GM18951 (cell line): ENCODE measurements at regions not wholly inside any gene's neighbourhood (a gene's known extent, or its start where the extent isn't known, plus 50 kb on each side); places are given as distances from the start of the nearest gene placed in this dataset.

Source experiments
- POLR2A ChIP-seq: IDR thresholded peaks from 4 replicates; pipeline ENCODE4 v1.6.1; 2011; ENCODE audit warnings: mild to moderate bottlenecking; ENCODE audit not compliant: insufficient read length, insufficient read depth; ENCODE audit errors: extremely low read depth
- in situ Hi-C: fragments of 300-500 bp; cut with MboI; formaldehyde crosslinking; loops from one replicate; pipeline ENCODE4 v1.12.0; 2022; ENCODE audit warnings: low sequenced_read_pairs, mixed read lengths, inconsistent platforms; ENCODE audit not compliant: unreplicated experiment

DNA sequence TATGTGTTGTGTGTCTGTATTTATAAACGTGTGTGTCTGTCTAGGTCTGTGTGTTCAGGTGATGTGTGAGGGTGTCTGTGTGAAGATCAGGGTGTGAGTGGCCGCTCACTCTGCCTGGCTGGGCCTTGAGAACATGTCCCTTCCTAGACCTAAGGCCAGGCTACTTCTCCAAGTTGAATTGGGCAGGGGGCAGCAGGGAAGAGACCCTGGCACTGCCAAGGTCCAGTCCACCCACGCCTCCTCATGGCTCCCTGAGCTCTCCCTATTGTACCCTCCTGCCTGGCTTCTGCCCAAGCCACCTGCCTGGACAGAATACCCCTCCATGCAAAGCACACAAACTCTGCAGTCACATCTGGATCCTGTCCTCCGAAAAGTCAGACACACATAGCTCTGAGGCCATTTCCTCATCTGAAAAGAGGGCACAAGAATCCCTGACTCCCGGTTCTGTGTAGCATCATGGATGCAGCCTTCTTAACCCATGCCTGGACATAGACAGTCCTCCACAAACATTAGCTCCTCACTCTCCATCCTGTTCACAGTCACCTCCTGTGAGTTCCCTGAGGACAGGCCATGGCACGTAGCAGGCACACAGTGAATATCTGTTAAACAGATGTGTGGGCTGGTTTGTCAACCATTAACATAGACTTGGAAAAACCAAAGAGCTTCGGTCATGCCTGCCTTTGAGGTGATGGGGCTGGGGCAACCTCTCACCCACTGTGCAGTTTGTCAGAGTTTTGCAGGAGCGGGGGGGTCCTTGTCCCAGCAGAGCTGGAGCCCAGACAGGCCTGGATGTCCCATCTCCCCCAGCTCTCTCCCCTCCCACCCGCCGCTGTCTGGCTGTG, 167.8 kb upstream of the MVB12B start:
- in situ Hi-C loops = no loop called here
- TF ChIP-seq POLR2A = no peak

DNA sequence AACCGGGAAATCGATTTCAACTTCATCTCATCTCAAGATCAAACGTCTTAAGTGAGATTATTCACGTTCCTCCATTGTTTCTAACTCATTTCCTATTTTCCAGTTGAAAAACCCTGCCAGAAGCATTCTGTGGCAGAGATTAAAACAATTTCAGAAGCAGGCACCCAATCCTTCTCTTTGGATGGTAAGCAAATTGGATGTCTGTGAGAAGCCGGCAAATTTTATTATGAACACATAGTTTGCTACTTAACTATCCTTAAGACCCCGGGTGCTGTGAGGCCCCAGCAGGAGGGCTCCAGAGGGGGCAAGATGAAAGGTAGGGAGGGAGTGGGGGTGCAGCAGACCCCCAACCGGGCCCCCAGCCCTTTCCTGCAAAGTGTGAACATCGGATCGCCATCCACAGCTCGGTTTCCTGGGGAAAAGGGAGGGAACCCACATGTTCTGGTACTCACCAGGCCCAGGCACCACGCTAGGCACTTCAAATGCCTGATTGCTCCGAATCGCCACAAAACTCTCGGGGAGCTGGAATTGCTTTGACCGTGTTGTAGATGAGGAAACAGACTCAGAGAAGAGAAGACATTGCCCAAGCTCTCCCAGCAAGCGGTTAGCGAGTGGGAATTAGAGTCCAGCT, 167.1 kb upstream of the MVB12B start:
- TF ChIP-seq POLR2A = no peak
- in situ Hi-C loops = no loop called here

DNA sequence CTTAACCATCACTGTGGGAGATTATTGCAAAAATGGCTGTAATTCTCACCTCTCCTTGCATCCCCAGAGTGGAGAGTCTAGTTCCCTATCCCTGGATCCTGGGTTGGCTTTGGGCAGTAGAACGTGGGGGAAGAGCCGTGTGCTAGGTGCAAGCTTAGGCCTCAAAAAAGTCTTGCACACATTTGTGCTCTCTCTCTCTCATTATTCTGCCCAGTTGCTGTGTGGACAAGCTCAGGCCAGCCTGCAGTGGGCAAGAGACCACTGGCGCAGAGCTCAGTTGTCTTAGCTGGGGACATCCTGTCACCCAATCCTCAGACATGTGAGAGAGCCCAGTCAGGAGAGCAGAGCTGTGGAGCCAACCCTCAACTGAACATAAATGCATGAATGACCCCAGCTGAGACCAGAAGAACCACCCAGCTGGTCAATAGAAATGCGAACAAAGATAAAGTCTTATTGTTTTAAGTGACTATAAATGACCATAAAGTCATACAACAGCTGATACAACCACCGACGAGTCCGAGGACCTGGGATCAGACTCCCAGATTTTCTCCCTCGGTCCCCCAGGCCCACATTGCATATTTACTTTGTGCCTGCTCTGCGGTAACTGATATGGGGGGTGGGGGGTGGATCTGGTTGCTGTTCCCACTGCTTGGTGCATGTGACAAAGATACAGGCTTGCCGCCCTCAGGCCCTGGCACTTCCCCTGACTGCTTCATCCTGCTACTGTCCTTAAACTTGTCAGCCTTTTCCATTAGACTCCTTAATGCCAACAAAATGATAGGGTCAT, 166.4 kb upstream of the MVB12B start:
- in situ Hi-C loops = no loop called here
- TF ChIP-seq POLR2A = no peak

DNA sequence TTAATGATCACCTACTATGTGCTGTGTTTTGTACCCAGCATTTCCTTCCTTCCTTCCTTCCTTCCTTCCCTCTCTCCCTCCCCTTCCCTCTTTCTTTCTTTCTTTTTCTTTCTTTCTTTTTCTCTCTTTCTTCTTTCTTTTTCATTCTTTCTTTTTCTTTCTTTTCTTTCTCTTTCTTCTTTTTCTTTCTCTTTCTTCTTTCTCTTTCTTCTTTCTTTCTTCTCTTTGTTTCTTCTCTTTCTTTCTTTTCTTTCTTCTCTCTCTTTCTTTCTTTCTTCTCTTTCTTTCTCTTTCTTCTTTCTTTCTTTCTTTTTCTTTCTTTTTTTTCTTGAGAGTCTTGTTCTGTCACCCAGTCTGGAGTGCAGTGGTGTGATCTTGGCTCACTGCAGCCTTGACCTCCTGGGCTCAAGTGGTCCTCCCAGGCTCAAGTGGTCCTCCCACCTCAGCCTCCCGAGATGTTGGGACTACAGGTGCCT, 165.7 kb upstream of the MVB12B start:
- in situ Hi-C loops = no loop called here
- no peak for TF ChIP-seq POLR2A

DNA sequence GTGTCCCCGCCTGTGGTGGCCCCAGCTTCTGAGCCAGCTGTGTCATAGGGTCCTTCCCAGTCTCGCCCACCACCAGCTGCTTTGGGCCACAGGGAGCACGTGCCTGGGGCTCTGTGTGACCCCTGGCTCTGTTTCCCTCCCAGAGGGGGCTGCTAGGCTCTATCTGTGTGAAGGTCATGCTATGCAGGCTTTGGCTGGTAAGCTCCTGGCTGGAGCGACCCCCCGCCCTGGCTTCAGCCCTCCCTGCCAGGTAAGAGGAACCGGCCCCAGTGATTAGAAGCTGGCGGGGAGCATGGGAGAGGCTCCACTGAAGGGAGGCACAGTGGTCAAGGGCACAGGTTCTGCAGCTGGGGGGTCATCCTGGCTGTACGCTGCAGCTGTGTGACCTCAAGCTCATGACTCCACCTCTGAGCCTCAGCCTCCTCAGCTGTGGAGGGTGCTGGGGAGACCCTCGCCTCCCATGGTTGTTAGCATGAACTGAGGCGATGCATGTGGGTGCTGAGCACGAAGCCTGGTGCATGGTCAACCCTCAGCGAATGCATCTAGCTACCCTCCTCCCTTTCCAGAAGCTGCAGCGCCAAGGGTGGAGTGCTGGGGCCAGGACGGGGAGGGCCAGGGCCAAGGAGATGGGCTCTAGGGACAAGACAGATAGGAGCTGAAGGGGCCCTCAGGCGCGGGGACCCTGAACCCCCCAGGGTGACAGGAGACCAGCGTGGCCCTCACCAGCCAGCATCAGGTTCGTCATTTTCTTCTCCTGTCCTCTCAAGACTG, 163.8 kb upstream of the MVB12B start:
- no peak for TF ChIP-seq POLR2A
- in situ Hi-C loops = no loop called here

DNA sequence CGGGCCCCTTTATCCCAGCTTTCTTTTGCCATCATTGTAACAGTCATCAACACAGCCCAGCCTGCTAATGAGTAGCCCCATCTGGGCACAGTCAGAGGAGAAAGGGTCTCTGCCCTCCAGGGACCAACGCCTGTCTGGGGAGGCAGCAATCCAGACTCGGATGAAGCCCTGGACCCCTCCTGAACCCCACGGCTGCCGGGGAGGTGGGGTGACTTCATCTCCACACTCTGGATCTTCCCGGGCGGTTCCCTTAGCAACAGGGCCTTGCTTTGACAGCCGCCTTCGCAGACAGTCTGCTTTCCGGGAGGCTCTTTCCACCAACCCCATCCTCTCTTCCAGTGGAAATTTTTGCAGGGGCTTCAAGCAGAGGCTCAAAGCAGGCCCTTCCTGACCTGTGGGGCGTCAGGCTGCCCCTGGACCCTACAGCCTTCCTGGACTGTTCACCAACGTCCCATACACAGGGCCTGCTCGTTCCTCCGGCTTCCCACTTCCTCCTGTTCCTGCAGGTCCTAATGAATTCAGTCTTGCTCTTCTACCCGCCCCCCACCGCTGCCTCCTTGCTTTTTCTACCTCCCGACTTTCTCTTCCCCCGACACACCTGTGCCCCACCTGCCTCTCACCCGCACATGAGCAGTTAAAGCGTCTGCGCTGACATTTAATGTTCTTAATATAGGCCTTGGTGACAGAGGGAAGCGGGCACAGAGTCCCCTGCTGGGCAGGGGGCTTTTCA, 161.7 kb upstream of the MVB12B start:
- TF ChIP-seq POLR2A = no peak
- in situ Hi-C loops = no loop called here

DNA sequence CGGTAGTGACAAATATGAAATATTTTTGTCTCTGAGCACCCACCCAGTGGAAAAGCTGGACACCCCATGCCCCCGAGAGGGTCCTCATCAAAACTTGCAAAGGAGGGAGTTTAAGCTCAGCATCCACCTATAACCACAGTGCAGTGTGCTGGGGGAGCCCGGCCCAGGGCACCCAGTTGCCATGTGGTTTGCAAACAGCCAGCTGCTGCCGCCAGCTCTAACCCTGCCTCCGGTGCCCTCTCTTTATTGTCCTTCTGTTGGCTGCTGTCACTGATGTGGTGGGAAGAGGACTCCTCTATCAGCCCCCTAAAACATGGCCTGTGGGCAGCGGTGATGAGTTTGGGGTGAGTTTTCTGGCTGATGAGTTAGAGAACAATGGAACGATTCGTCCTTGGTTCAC, 160.9 kb upstream of the MVB12B start:
- TF ChIP-seq POLR2A = no peak
- in situ Hi-C loops = no loop called here

DNA sequence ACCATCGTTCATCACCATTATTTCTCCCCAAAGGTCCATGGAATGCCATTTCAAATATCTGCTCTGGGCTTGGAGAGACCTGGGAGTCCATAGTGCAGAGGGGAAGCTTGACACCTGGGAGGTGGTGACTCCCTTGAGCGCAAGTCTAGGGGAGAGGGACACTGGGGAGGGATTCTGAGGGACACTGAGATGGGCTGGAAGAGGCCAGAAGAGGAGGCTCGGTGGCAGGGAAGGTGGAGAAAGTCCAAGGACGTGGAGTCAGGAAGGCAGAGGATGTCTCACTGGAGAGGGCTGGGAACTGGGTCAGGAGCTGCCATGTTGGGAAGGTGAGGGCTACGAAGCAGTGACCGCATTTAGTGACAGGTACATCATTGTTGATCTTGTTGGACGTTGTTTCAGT, 160.3 kb upstream of the MVB12B start:
- in situ Hi-C loops = no loop called here

DNA sequence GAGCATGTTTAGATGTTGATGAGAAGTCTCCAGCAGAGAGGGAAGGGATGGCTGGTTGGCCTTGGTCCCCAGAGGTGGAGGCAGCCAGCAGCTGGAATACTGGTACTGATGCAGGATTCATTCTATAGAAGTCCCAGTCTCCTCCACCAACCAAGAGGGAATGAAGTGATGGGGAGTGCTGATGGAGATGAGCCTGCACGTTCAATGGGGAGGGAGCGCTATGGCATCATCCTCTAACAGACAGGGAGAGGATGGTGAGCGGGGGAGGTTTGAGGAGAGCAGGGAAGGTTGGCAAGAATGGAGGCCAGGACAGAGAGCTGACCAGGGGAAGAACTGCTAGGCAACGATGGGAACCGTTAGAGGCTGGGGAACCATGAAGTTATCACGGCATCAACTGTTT, 159.8 kb upstream of the MVB12B start:
- in situ Hi-C loops = no loop called here
- no peak for TF ChIP-seq POLR2A

More for the DNA sequence above, 160.3 kb upstream of the MVB12B start:
- TF ChIP-seq POLR2A = no peak

DNA sequence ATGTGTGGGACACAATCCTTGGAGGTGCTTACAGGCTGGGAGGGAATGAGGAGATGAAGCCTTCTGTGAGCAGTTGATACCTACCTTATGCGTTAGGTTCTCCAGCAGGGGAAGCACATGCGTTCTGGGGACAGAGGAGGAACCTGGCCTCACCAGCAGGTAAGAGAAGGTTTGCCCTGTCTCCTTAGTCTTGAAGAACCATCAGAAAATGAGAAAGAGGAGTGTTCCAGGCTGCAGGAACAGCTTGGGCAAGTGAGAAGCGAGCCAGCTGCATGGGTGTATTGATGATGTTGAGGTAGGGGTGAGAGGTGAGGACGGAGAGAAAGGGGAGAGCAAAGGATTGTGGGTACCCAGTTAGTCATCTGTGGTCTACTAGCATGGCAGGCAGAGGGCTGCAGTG, 156.9 kb upstream of the MVB12B start:
- in situ Hi-C loops = no loop called here
- no peak for TF ChIP-seq POLR2A

DNA sequence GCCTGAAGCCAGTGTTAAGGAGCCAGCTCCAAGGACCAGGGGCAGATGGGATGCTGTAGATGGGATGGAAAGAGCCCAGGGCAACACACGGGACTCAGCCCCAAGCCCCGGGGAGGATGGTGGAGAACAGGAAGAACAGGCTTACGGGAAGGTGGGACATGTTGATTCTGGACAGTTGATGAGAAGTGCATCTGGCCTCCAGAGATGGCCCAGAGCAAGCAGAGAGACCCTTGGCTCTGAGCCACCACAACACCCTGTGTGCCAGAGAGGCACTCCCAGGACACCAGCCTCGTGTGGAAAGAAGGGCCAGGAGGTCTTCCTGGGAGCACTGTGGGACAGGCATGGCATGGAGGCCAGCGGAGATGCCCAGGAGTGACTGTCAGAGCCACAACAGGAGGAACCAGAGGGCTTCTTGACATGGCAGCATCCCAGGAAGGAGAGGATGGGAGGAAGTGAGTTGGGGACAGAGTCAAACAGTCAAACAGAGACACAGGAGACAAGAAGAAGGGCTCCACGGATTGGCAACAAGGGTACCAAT, 156.3 kb upstream of the MVB12B start:
- in situ Hi-C loops = no loop called here

DNA sequence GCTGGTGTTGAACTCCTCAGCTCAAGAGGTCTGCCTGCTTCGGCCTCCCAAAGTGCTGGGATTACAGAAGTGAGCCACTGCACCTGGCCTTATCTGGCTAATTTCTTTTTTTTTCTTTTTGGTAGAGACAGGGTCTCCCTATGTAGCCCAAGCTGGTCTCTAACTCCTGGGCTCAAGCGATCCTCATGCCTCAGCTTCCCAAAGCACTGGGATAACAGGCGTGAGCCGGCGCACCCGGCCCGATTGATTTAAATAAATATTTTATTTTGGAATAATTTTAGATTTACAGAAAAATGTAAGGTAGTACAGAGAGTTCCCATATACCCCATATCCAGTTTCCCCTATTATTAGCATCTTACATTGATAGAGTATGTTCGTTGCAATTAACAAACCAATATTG, 155.0 kb upstream of the MVB12B start:
- in situ Hi-C loops = no loop called here

More for the DNA sequence above, 156.3 kb upstream of the MVB12B start:
- no peak for TF ChIP-seq POLR2A

More for the DNA sequence above, 155.0 kb upstream of the MVB12B start:
- TF ChIP-seq POLR2A = no peak
